Posterior vena cava (tissue), 2 donors: ENCODE measurements at regions not wholly inside any gene's neighbourhood (a gene's known extent, or its start where the extent isn't known, plus 50 kb on each side); places are given as distances from the start of the nearest gene placed in this dataset.

Experiments
- DNase-seq: peaks from one replicate; pipeline ENCODE4 v3.0.0-alpha.2; 2020; ENCODE audit warnings: low spot score
- intact Hi-C, 2 donors: fragments of 100-400 bp; cut with DNase I; formaldehyde crosslinking; loops; one replicate each; pipeline versions ENCODE4 v1.14.1 to v1.14.2; 2022 to 2023
- donor health status: DM: yes; HTN: yes; CAD: no.
- donor health status: DM: yes; HTN: yes; CAD: no.

DNA sequence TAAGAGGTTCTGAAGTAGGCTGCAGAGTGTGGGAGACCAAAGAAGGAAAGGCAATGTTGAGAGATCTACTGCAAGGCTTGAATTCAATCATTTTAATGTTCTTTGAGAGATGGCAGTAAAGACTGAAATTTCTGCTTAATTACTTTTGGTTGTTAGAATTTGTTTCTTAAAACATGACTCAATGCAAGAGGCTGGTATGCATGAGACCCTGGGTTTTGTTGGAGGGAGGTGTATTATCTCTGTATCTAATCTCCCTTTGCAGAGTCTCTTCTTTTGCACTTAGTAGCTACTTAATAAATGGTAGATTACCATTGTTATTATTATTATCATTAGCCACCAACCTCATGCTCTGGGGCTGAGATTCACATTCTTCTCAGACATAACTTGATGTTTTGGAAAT lies 87.4 kb upstream of the DRD2 start:
- DNase-seq, result no peak
- intact Hi-C loops, result loop anchor here in 1 of 2 donors (5.0 kb wide), 1 partner anchor 220 kb away; no protein-coding TSS in a partner anchor

GRCh38 chr11:113557926-113558325 lies 82.7 kb upstream of the DRD2 start:
- intact Hi-C loops, result no loop called here
- DNase-seq, result no peak

- DNase-seq, result no peak
- intact Hi-C loops, result no loop called here
Observed at GRCh38 chr11:113556036-113556435, 80.8 kb upstream of the DRD2 start.

DNA sequence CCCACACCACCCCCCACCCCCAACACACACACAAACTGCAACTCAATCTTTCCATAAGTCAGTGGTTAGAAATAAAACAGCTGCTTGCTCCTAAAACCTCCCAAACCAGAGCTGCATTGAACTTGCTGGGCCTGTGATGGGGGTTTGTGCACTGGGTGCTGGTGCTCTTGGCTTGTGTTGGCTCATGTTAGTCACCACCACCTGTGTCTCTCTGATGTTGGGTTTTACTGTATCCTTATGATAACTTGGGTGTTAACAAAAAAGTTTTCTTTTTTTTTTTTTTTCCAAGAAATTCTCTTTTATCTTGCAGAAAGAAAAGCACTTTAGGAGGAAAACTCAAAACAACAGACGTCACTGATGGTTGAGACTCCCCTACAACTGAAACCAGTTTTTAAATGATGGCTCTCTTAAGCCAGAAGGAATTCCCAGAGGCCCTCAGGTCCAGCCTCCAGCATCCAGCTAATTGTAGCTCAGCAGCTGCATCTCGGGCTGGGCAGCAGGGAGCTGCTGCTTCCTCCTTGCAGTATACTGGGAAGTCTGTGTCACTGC lies 79.9 kb upstream of the DRD2 start:
- intact Hi-C loops, result no loop called here
- no peak for DNase-seq

DNA sequence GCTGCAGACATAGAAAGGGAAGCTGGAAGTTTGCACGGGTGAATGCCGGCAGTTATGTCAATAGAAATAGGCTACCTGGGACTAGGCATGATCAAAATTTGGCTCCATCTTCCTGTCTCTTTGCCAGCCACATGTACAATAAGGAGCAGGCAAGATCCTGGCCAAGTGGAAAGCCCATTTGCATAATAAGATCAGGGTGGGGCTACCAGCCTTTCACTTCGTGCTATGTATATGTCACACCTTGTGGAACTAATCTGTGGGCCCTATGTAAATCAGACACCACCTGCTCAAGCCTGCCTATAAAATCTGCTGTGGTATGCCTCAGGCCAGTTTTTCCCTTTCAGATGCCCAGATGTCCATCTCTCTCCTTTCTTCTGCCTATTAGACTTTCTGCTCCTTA lies 79.3 kb upstream of the DRD2 start:
- intact Hi-C loops, result no loop called here

DNA sequence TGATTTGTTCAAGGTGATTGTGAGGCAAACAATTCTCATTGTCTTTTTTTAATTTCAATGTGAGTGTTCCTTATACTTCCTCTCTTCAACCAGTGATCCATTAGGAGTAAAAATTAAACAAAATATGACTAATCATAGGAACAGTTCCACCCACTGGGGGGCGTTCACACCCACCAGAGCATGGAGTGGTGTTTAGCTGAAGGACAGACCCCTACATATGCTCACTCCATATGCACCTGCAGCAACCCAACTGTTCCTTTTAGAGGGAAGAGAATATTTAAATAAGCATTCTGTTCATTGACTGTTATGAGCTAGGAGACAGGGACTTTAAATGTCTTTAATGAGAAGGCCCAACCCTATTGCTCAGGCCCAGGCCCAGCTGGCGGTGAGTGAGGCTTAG lies 78.7 kb upstream of the DRD2 start:
- DNase-seq, result no peak
- intact Hi-C loops, result no loop called here

More for the DNA sequence above, 79.3 kb upstream of the DRD2 start:
- DNase-seq, result no peak

DNA sequence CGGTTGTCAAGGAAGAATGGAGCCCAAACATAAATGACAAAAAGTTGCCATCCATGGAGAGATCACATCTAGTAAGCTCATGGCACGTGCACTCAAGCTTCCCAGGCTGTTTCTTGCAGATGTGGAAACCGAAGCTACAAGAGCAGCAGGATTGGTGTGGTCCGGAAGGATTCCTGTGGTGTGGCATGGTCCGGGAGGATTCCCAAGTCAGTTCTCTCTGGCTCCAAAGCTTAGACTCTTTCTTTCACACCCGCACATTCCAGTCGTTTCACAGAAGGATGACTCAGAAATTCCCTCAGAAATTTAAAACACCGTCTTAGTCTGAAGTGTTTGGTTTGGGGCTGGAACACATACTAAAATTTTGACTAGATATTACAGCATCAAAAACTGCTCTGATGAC lies 78.0 kb upstream of the DRD2 start:
- DNase-seq, result no peak
- intact Hi-C loops, result no loop called here

GRCh38 chr11:113552271-113552670 lies 77.1 kb upstream of the DRD2 start:
- intact Hi-C loops, result no loop called here
- DNase-seq, result no peak

DNA sequence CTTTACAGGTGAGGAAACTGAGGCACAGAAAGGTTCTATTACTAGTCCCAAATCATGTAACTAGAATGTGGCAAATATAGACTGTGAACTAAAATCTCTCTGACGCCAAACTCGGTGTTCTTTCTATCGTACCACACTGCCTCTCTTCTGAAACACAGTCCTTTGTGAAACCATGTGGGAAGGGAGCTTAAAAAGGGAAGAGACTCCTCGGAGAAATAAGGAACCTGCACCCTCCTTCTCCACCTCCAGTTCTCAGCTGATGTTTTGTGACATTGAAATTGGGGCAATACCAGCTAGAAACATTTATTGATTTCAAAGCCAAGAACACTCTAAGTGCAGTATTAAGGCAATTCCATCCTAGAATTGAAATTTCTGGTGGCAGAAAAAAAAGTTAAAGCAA lies 76.4 kb upstream of the DRD2 start:
- no peak for DNase-seq
- intact Hi-C loops, result no loop called here

DNA sequence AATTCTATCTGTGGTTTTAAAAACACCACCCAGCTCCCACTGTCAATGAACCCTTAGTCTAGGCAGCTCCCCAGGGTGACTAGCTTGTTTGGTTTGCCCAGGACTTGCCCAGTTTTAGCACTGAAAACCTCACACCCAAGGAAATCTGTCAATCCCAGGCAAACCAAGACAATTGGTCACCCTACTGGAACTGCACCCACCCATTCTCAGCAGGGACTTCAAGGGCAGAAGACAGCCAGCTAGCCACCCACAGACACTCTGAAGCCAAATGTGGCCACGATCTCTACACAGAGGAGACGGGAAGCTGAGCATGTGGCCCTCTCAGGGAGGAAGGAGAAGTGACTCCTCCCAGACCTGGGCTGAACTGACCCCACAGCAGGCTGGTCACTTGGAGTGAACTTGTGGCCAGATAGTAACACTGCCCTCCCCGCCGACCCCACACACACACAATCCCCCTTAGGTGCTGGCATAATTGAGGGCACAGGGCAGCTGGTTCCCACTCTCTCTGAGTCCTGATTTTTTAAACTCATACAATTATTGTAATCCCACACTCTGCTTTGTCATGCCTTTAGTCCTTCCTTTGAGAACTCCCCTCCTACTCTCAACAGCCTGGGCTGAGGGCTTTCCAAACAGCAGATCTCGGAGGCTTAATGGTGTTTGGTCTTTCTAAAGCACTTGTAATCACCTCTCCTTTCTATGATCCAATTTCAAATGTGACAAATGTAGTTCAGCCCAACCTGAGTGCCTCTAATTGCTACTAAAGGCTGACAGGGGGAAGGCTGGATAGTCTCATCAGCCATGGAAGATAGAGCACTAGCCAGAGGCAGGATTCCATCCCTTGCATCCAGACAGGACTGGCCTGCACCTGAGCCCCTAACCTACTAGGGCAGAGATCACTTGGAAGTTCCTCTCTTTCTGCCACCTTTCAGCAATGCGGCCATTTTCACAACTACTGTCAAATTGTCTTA lies 74.7 kb upstream of the DRD2 start:
- intact Hi-C loops, result no loop called here
- no peak for DNase-seq

DNA sequence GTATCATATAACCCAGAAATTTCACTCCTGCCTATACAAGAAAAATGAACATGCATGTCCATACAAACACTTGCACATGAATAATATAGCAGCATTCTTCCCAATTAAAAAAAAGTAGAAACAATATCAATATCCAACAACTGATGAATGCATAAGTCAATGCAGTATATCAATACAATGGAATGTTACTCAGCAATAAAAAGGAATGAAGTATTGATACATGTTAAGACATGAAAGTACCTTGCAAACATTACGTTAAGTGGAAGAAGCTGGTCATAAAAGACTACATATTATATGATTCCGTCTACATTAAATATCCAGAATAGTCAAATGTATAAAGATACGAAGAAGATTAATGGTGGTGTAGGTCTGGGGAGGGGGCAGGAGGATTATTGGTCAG lies 73.9 kb upstream of the DRD2 start:
- intact Hi-C loops, result no loop called here

DNA sequence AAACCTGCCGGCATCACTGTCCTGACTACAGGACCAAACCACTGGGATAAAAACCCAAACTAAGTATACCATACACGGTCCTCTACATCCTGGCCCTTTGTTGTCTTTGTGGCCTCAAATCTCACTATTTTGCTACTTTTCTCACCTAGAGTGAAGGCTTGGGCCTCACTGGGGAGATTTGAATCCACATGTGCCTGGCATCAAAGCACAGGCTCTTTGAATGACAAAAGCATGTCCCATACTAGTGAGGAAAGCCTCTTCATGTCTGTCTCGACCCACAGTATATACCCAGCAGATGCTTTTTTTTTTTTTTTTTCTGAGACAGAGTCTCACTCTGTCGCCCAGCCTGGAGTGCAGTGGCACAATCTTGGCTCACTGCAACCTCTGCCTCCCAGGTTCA lies 72.5 kb upstream of the DRD2 start:
- intact Hi-C loops, result no loop called here
- DNase-seq, result no peak

More for the DNA sequence above, 73.9 kb upstream of the DRD2 start:
- no peak for DNase-seq

GRCh38 chr11:113546757-113547507 lies 71.7 kb upstream of the DRD2 start:
- intact Hi-C loops, result no loop called here
- no peak for DNase-seq

- DNase-seq, result no peak
- intact Hi-C loops, result no loop called here
Observed at GRCh38 chr11:113542420-113542819, 67.2 kb upstream of the DRD2 start.

DNA sequence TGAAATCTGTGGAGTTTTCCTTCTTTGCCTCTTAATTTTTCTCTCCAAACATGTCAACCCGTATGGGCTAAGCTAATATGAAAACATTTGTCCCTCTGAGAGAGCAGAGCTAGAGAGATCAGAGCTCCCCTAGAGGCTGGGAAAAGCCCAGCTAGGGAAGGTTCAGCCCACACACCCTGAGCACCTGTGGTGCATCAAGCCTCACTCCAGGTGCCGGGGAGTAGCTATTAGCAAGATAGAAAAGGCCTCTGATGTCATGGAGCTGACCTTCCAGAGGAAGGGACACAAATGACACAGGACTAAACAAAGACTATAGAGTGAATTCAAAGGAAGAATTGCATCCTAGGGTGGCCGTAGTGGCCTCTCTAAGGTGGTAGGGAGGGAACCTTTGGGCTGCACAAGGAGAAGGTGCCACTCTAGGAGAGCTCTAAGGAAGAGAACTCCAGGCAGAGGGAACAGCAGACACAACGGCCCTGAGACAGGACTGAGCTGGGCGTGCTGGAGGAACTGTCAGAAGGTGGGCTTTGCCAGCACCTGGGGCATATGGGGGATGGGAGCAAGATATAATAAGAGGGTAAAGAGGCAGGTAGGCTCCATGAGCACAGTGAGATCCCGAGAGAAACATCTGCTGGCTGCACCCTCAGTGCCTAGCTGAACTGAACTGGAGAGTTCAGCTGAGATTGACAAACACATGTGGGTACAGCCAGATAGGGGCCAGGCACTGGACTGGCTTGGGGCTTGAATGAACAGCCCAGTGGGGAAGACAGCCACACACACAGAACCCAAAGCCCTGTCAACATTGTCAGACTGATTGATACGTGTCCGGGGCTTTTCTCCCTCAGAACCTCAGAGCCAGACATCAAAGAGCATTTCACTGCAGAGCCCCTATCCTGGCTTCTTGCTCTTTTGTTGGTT lies 65.5 kb upstream of the DRD2 start:
- intact Hi-C loops, result no loop called here

DNA sequence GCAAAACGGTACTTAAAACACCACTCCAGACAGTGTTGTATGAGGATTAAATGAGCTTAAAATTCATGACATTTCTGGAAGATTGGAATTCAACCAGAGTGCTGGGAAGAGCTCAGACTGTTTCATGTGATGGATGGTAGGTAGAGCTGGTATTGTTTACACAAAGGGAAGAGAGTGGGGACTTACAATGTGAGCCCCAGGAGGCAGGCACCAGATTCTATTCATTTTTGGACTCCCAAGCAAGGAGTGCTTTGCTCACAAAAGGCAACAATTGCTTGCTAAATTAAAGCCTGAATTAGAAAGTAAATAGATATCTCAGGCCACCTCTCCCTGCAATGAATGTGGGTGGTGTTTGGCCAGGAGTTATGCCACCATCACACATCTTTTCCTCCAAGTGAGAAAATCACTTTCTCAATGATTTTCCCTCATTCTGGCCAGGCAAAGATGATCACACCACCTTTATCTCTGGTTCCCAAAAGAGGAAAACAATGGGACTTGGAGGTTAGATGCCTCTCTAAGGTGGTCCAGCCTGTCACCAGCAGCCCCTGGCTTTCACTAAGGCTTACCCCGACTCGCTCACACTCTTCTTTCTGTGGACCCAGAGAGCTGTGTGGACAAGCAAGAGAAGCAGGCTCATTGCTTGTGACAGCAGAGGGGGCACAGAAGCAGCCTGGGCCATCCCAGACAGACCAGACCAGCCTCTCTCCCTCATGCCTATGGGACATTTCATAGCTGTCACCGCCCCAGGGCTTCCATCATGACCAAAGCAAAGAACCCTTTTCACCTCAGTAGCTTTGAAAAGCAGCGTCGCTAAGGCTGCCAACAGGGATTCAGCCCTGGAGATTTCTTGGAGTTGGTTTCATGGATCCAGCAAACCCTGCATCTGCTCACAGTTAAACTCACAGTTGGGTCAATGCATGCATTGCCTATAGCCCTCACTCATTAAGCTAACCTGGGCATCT lies 63.5 kb upstream of the DRD2 start:
- no peak for DNase-seq
- intact Hi-C loops, result loop anchor here in 1 of 2 donors (10.0 kb wide), 1 partner anchor 234 kb away; no protein-coding TSS in a partner anchor

More for the DNA sequence above, 65.5 kb upstream of the DRD2 start:
- no peak for DNase-seq

GRCh38 chr11:113534625-113535024 lies 59.4 kb upstream of the DRD2 start:
- no peak for DNase-seq
- intact Hi-C loops, result loop anchor here (5.0 to 10.0 kb wide), 2 partner anchors 227 to 230 kb away; no protein-coding TSS in a partner anchor

DNA sequence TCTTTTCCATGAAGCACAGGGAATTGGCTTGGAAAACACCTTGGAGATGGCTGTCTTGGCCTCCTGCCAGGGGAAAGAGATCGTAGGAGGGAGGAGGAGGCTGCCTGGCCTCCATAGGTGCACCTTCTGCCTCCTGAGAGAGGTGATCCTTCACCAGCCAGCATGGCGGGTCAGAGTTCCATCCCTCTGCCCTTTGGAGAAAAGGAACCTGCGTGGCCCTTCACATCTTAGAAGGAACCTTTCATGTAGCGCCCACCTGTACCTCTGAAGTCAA lies 58.2 kb upstream of the DRD2 start:
- DNase-seq, result no peak
- intact Hi-C loops, result loop anchor here (5.0 to 10.0 kb wide), 2 partner anchors 226 to 229 kb away; no protein-coding TSS in a partner anchor
